A673 (cell line): ENCODE measurements at regions not wholly inside any gene's neighbourhood (a gene's known extent, or its start where the extent isn't known, plus 50 kb on each side); places are given as distances from the start of the nearest gene placed in this dataset.
"Not testable (repeated sequence)": the region's sequence is repeated elsewhere in the genome, so short reads cannot be mapped to it uniquely, and the experiment has no call there.

Experiments used
- BruUV-seq: library from RNA; stranded (reverse); fragments of 400-500 nt; replicated peaks from 2 replicates; lab custom pipeline; 2021; lab: Mats Ljungman, UMichigan
- CTCF ChIA-PET: fragments of 300-600 bp; sonication (Branson Sonifier 250); formaldehyde crosslinking; loops from one replicate; lab custom pipeline; 2022; ENCODE audit warnings: antibody characterized with exemption; lab: Charles Lee
- POLR2A ChIA-PET: fragments of 300-600 bp; sonication (Branson Sonifier 250); formaldehyde crosslinking; loops from one replicate; lab custom pipeline; 2022; ENCODE audit warnings: antibody characterized with exemption; ENCODE audit not compliant: low non-redundant PET; lab: Charles Lee
- DNase-seq: peaks from one replicate; pipeline ENCODE4 v3.0.0-alpha.2; 2015; ENCODE audit warnings: low spot score
- H3K27ac ChIP-seq: fragments of 200-600 bp; sonication (generic); 2 replicates; pipeline ENCODE4 v1.5.1; 2016; ENCODE audit warnings: mixed run types, low read depth, mild to moderate bottlenecking, mixed read lengths, antibody characterized with exemption, low read length; ENCODE audit not compliant: poor library complexity, severe bottlenecking
- H3K27me3 ChIP-seq: fragments of 200-600 bp; sonication (generic); replicated peaks from 2 replicates; pipeline ENCODE4 v1.6.1; 2017; ENCODE audit warnings: mixed run types, low read depth, mild to moderate bottlenecking, mixed read lengths, antibody characterized with exemption, low read length; ENCODE audit not compliant: insufficient read depth, poor library complexity
- H3K36me3 ChIP-seq: fragments of 200-600 bp; sonication (generic); 2 replicates; pipeline ENCODE4 v1.6.1; 2016; ENCODE audit warnings: mixed run types, mild to moderate bottlenecking, mixed read lengths, antibody characterized with exemption, low read length; ENCODE audit not compliant: insufficient read depth, poor library complexity, severe bottlenecking
- H3K4me1 ChIP-seq: fragments of 200-600 bp; sonication (generic); 2 replicates; pipeline ENCODE4 v1.6.1; 2017; ENCODE audit warnings: mixed run types, mild to moderate bottlenecking, mixed read lengths, antibody characterized with exemption, low read length; ENCODE audit not compliant: insufficient read depth, poor library complexity, severe bottlenecking
- H3K4me3 ChIP-seq: fragments of 200-600 bp; sonication (generic); 2 replicates; pipeline ENCODE4 v1.5.1; 2016; ENCODE audit warnings: low read depth, mixed run types, mild to moderate bottlenecking, mixed read lengths, low read length; ENCODE audit not compliant: poor library complexity, severe bottlenecking
- H3K9me3 ChIP-seq: fragments of 200-600 bp; sonication (generic); 2 replicates; pipeline ENCODE4 v1.6.1; 2016; ENCODE audit warnings: mixed run types, low read depth, mild to moderate bottlenecking, mixed read lengths, antibody characterized with exemption, low read length; ENCODE audit not compliant: poor library complexity, severe bottlenecking
- CTCF ChIP-seq: fragments of 300-800, 200-600 bp; sonication (generic); conservative IDR thresholded peaks from 2 replicates; pipeline ENCODE4 v1.5.1; 2017; ENCODE audit warnings: low read depth, mild to moderate bottlenecking, antibody characterized with exemption, low read length, moderate library complexity, mixed read lengths
- EZH2 ChIP-seq: fragments of 200-600 bp; sonication (generic); IDR thresholded peaks from 2 replicates; pipeline ENCODE4 v1.6.1; 2017; ENCODE audit warnings: borderline replicate concordance, low read depth, mild to moderate bottlenecking, mixed read lengths, antibody characterized with exemption, low read length; ENCODE audit not compliant: poor library complexity, severe bottlenecking
- intact Hi-C: fragments of 100-400 bp; cut with micrococcal nuclease; formaldehyde crosslinking; loops from one replicate; pipeline ENCODE4 v1.10.0; 2022; ENCODE audit not compliant: unreplicated experiment

GRCh38 chr2:215260097-215260677 lies 51.7 kb upstream of the ATIC start:
- intact Hi-C loops: no loop called here
- peak; percentile 18 for DNase-seq
- ChIA-PET POLR2A (no interaction called here), CTCF (no interaction called here)
- H3K27ac ChIP-seq: no peak overlapping the region
- BruUV-seq: no TSS peak
- no peak for TF ChIP-seq EZH2
- no peak for TF ChIP-seq CTCF
- H3K9me3 ChIP-seq: no peaks in the 10 kb centered on the region
- no peaks in the 10 kb centered on the region for H3K27me3 ChIP-seq
- H3K36me3 ChIP-seq: no peaks in the 10 kb centered on the region
- no peak overlapping the region for H3K4me3 ChIP-seq
- peaks cover 4% of the 10 kb centered on the region for H3K4me1 ChIP-seq

GRCh38 chr2:215249501-215249900 lies 62.4 kb upstream of the ATIC start:
- no peaks in the 10 kb centered on the region for H3K36me3 ChIP-seq
- H3K4me1 ChIP-seq: no peaks in the 10 kb centered on the region
- TF ChIP-seq EZH2 (no peak), CTCF (no peak)
- no TSS peak for BruUV-seq
- H3K4me3 ChIP-seq: no peak overlapping the region
- no peak for DNase-seq
- CTCF ChIA-PET: no interaction called here
- intact Hi-C loops: no loop called here
- no peaks in the 10 kb centered on the region for H3K27me3 ChIP-seq
- POLR2A ChIA-PET: no interaction called here
- H3K9me3 ChIP-seq: no peaks in the 10 kb centered on the region
- H3K27ac ChIP-seq: no peak overlapping the region

GRCh38 chr2:215245919-215246318 lies 65.9 kb upstream of the ATIC start:
- H3K27ac ChIP-seq, H3K9me3 ChIP-seq, H3K36me3 ChIP-seq, CTCF ChIA-PET, BruUV-seq, H3K27me3 ChIP-seq, intact Hi-C loops, DNase-seq, H3K4me3 ChIP-seq: not testable (repeated sequence)
- H3K4me1 ChIP-seq: peaks cover 22% of the 10 kb centered on the region
- POLR2A ChIA-PET: interaction anchor here (0.5 kb wide), 1 partner anchor 119 kb away, joined by 4 read pairs; no protein-coding TSS in a partner anchor

GRCh38 chr2:215241791-215242305 lies 70.0 kb upstream of the ATIC start:
- Histone ChIP-seq H3K9me3 (no peaks in the 10 kb centered on the region), H3K27me3 (no peaks in the 10 kb centered on the region), H3K27ac (peak overlapping the region; percentile 51), H3K36me3 (no peaks in the 10 kb centered on the region), H3K4me1 (peaks cover 26% of the 10 kb centered on the region), H3K4me3 (peak overlapping the region; percentile 1)
- ChIA-PET CTCF (no interaction called here), POLR2A (no interaction called here)
- intact Hi-C loops: no loop called here
- peak; percentile 93 for DNase-seq
- no TSS peak for BruUV-seq
- TF ChIP-seq EZH2 (no peak), CTCF (no peak)
